ENCODE measurements at regions not wholly inside any gene's neighbourhood (a gene's known extent, or its start where the extent isn't known, plus 50 kb on each side); places are given as distances from the start of the nearest gene placed in this dataset.

DNA sequence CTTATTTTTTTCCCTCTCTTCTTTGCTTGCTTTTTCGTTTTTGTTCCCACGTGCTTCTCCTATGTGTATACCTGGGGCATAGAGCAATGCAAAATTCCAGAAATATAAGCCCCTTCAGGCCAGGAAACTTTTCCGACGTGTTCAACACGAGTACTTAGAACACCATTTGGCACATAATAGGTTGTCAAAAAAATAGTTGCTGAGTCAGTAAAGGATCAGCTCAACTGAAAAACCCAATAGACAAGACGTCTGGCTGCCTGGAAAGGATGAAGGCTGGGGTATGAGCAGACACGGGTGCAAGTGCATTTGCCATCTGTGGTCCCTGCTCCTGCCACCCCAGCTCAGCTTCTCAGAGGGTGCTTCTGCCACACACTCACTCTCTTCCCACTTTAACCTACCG is 823.0 kb upstream of the SOX11 start:
- no peak for TF ChIP-seq CTCF (conservative IDR thresholded peaks at IDR 0.05)
- TF ChIP-seq EZH2 (IDR thresholded peaks at IDR 0.05; ENCODE audit: low read depth), result no peak
